Mammary epithelial cell (primary cell): ENCODE measurements at regions not wholly inside any gene's neighbourhood (a gene's known extent, or its start where the extent isn't known, plus 50 kb on each side); places are given as distances from the start of the nearest gene placed in this dataset.

ENCODE experiments used
- CTCF ChIP-seq, 2 donors: IDR thresholded peaks in 1 of 2; conservative IDR thresholded peaks in 1 of 2; 2 replicates each; pipeline ENCODE4 v1.5.1; 2011 to 2012; ENCODE audit warnings: inconsistent platforms in 2 of 2, low read length in 2 of 2, mild to moderate bottlenecking in 2 of 2, control low read depth in 1 of 2, low read depth in 1 of 2; ENCODE audit not compliant: insufficient read depth in 1 of 2; ENCODE audit errors: extremely low read depth in 1 of 2
- EZH2 ChIP-seq: IDR thresholded peaks from 2 replicates; pipeline ENCODE4 v1.6.1; 2012; ENCODE audit warnings: low read length, inconsistent platforms, borderline replicate concordance

- no peak for TF ChIP-seq CTCF (conservative IDR thresholded peaks at IDR 0.05 in 1 of 2, IDR thresholded peaks at IDR 0.05 in 1 of 2; ENCODE audit: extremely low read depth in 1 of 2, insufficient read depth in 1 of 2, low read depth in 1 of 2, low read length in 2 of 2)
- no peak for TF ChIP-seq EZH2
Measured at GRCh38 chr1:80929868-80930508, 870.7 kb upstream of the ADGRL2 start.
